OCI-LY7 (cell line): ENCODE measurements at regions not wholly inside any gene's neighbourhood (a gene's known extent, or its start where the extent isn't known, plus 50 kb on each side); places are given as distances from the start of the nearest gene placed in this dataset.

Experiments used
- BruUV-seq: library from RNA; stranded (reverse); fragments of 400-500 nt; replicated peaks from 2 replicates; lab custom pipeline; 2021; lab: Mats Ljungman, UMichigan
- CTCF ChIA-PET: fragments of 300-600 bp; sonication (Branson Sonifier 250); formaldehyde crosslinking; loops from one replicate; lab custom pipeline; 2022; ENCODE audit warnings: antibody characterized with exemption; ENCODE audit not compliant: unreplicated experiment; lab: Charles Lee
- POLR2A ChIA-PET: fragments of 300-600 bp; sonication (Branson Sonifier 250); formaldehyde crosslinking; loops from one replicate; lab custom pipeline; 2022; ENCODE audit warnings: antibody characterized with exemption; lab: Charles Lee
- DNase-seq: peaks from one replicate; pipeline ENCODE4 v3.0.0-alpha.2; 2015; ENCODE audit warnings: low spot score
- H2AFZ ChIP-seq: fragments of 200-600 bp; sonication (generic), shearing (Covaris generic); 2 replicates; pipeline ENCODE4 v1.6.1; 2014; ENCODE audit warnings: mild to moderate bottlenecking, antibody characterized with exemption, low read length, moderate library complexity
- H3K27ac ChIP-seq: fragments of 200-600 bp; sonication (generic); 2 replicates; pipeline ENCODE4 v1.5.1; 2014; ENCODE audit warnings: mixed run types, low read depth, mild to moderate bottlenecking, moderate library complexity, low read length, inconsistent platforms; ENCODE audit not compliant: poor library complexity, severe bottlenecking
- H3K36me3 ChIP-seq: fragments of 200-600 bp; sonication (generic); 2 replicates; pipeline ENCODE4 v1.6.1; 2014; ENCODE audit warnings: mild to moderate bottlenecking, antibody characterized with exemption, low read length, moderate library complexity, mixed read lengths; ENCODE audit not compliant: insufficient read depth
- H3K4me1 ChIP-seq: fragments of 200-600 bp; sonication (generic); 2 replicates; pipeline ENCODE4 v1.5.1; 2014; ENCODE audit warnings: mild to moderate bottlenecking, low read length; ENCODE audit not compliant: insufficient read depth, poor library complexity, severe bottlenecking
- H3K4me2 ChIP-seq: fragments of 200-600 bp; sonication (generic); 2 replicates; pipeline ENCODE4 v1.6.1; 2014; ENCODE audit warnings: mild to moderate bottlenecking, low read length
- H3K4me3 ChIP-seq: fragments of 200-600 bp; sonication (generic); 2 replicates; pipeline ENCODE4 v1.5.1; 2014; ENCODE audit warnings: mild to moderate bottlenecking, low read depth, low read length; ENCODE audit not compliant: poor library complexity, severe bottlenecking
- H3K79me2 ChIP-seq: fragments of 200-600 bp; sonication (generic); 2 replicates; pipeline ENCODE4 v1.6.1; 2016; ENCODE audit warnings: low read depth, mild to moderate bottlenecking, low read length, moderate library complexity, mixed read lengths; ENCODE audit not compliant: insufficient read depth
- H3K9me2 ChIP-seq: fragments of 200-600 bp; sonication (generic); 2 replicates; pipeline ENCODE4 v1.6.1; 2016; ENCODE audit warnings: mild to moderate bottlenecking, low read length, mixed read lengths; ENCODE audit not compliant: insufficient read depth
- H3K9me3 ChIP-seq: fragments of 200-600 bp; sonication (generic); 2 replicates; pipeline ENCODE4 v1.6.1; 2014; ENCODE audit warnings: mild to moderate bottlenecking, mixed run types, low read length, mixed read lengths
- H4K20me1 ChIP-seq: fragments of 200-600 bp; sonication (generic); 2 replicates; pipeline ENCODE4 v1.6.1; 2014; ENCODE audit warnings: mild to moderate bottlenecking, antibody characterized with exemption, low read length, moderate library complexity, mixed read lengths; ENCODE audit not compliant: insufficient read depth
- EZH2phosphoT487 ChIP-seq: fragments of 200-600 bp; sonication (generic); IDR thresholded peaks from 2 replicates; pipeline ENCODE4 v1.6.1; 2018; ENCODE audit warnings: low read depth, borderline replicate concordance, mild to moderate bottlenecking, mixed run types, antibody characterized with exemption, low read length, moderate library complexity, mixed read lengths
- intact Hi-C: fragments of 100-400 bp; cut with micrococcal nuclease; formaldehyde crosslinking; loops from one replicate; pipeline ENCODE4 v1.10.0; 2022; ENCODE audit not compliant: unreplicated experiment
- TF ChIP-seq, protein P1 (sequence below): fragments of 200-600 bp; sonication (generic); conservative IDR thresholded peaks from 2 replicates; pipeline ENCODE4 v1.5.1; 2014; ENCODE audit warnings: mild to moderate bottlenecking, antibody characterized with exemption, low read length, moderate library complexity, mixed read lengths

DNA sequence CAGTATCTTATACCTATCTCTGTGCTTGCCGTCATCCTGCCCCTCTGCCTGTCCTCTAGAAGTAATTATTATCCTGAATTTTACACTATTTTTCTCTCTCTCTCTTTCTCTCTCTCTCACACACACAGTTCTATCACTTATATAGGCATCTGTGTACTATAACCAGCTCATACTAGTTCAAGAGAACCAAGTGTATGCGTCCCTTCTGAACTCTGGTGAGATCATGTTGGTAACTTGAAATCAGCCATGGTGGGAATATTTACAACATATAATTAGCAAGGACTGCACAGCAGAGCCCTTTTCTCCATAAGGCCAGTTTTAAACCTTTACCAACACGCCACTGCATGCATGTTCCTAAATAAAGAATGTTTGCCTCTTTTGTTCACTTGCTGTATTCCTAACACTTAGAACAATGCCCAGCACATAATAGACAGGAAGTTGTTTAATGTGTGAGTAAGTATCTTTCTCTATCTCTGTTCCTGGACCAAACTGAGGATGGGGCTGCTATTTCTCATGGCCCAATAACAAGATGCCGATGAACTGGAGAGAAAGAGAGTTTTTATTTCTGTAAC is 51.1 kb upstream of the IL21 start:
- POLR2A ChIA-PET, result interaction anchor here (0.8 kb wide), 1 partner anchor 14 kb away, joined by 4 read pairs; no protein-coding TSS in a partner anchor
- Histone ChIP-seq H3K9me2 (no peaks in the 10 kb centered on the region), H2AFZ (no peak overlapping the region), H3K4me1 (no peaks in the 10 kb centered on the region), H3K36me3 (no peaks in the 10 kb centered on the region), H3K4me3 (no peak overlapping the region), H3K9me3 (no peaks in the 10 kb centered on the region), H3K79me2 (no peaks in the 10 kb centered on the region), H3K4me2 (no peak overlapping the region), H3K27ac (no peak overlapping the region), H4K20me1 (no peaks in the 10 kb centered on the region)
- intact Hi-C loops, result no loop called here
- no TSS peak for BruUV-seq
- CTCF ChIA-PET, result no interaction called here
- TF ChIP-seq, protein P1, sequence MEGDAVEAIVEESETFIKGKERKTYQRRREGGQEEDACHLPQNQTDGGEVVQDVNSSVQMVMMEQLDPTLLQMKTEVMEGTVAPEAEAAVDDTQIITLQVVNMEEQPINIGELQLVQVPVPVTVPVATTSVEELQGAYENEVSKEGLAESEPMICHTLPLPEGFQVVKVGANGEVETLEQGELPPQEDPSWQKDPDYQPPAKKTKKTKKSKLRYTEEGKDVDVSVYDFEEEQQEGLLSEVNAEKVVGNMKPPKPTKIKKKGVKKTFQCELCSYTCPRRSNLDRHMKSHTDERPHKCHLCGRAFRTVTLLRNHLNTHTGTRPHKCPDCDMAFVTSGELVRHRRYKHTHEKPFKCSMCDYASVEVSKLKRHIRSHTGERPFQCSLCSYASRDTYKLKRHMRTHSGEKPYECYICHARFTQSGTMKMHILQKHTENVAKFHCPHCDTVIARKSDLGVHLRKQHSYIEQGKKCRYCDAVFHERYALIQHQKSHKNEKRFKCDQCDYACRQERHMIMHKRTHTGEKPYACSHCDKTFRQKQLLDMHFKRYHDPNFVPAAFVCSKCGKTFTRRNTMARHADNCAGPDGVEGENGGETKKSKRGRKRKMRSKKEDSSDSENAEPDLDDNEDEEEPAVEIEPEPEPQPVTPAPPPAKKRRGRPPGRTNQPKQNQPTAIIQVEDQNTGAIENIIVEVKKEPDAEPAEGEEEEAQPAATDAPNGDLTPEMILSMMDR, result no peak
- no peak for TF ChIP-seq EZH2phosphoT487
- no peak for DNase-seq

DNA sequence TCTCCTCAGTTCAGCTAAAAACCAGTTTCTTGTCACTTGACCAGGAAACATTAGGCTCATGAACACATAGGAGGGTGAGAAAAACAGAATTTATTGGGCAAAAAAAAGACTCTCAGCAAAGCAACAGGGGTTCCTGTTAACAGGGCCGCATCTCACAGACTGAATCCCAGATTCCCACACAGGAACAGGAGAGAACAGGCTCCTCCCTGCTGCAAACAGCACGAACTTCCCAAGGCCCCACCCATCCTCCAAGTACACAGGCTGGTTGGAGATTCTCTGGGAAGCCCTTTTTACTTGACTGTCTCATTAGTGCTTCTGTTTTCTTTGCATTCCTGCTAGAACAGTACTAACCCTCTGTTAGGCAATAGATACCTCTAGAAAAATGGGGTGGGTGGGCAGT is 52.4 kb upstream of the IL21 start:
- ChIA-PET POLR2A (interaction anchor here (0.8 kb wide), 1 partner anchor 16 kb away, joined by 4 read pairs; no protein-coding TSS in a partner anchor), CTCF (no interaction called here)
- no peak overlapping the region for H3K4me2 ChIP-seq
- no peak overlapping the region for H2AFZ ChIP-seq
- H3K36me3 ChIP-seq, result no peaks in the 10 kb centered on the region
- intact Hi-C loops, result no loop called here
- H3K9me3 ChIP-seq, result no peaks in the 10 kb centered on the region
- no TSS peak for BruUV-seq
- H3K4me1 ChIP-seq, result no peaks in the 10 kb centered on the region
- H3K79me2 ChIP-seq, result no peaks in the 10 kb centered on the region
- no peak overlapping the region for H3K27ac ChIP-seq
- no peaks in the 10 kb centered on the region for H4K20me1 ChIP-seq
- no peak for TF ChIP-seq EZH2phosphoT487
- TF ChIP-seq, protein P1, result no peak
- no peak for DNase-seq
- no peaks in the 10 kb centered on the region for H3K9me2 ChIP-seq
- H3K4me3 ChIP-seq, result no peak overlapping the region

DNA sequence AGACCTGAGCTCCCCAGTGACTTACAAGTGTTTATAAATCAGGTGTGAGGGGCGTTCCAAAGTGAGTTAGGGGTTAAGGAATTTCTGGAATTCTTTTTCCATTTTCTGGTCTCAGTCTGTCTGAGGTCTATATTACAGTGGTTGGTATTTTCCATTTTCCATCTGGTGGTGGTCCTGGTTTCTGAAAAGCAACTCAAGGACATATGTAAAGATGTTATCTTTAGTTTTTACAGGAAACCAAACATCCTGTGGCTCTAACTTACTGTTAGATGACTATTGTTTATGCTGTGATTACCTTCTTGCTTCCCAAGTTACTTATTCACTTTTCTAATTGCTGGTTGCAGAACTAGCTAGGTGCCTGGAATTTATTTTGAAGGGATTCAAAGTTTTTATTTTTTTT is 53.5 kb upstream of the IL21 start:
- Histone ChIP-seq H3K4me3 (no peak overlapping the region), H3K4me1 (no peaks in the 10 kb centered on the region), H3K9me2 (no peaks in the 10 kb centered on the region), H3K36me3 (no peaks in the 10 kb centered on the region), H4K20me1 (no peaks in the 10 kb centered on the region), H3K9me3 (no peaks in the 10 kb centered on the region), H3K79me2 (no peaks in the 10 kb centered on the region), H2AFZ (no peak overlapping the region), H3K4me2 (no peak overlapping the region), H3K27ac (no peak overlapping the region)
- intact Hi-C loops, result no loop called here
- CTCF ChIA-PET, result no interaction called here
- no peak for DNase-seq
- POLR2A ChIA-PET, result no interaction called here
- TF ChIP-seq EZH2phosphoT487, result no peak
- TF ChIP-seq, protein P1, result no peak
- no TSS peak for BruUV-seq
